ENCODE measurements at regions not wholly inside any gene's neighbourhood (a gene's known extent, or its start where the extent isn't known, plus 50 kb on each side); places are given as distances from the start of the nearest gene placed in this dataset.
A peak's percentile ranks its signal among the peaks of the same experiment; 100 is the strongest.

GRCh38 chr7:138208142-138208570 lies 131.9 kb downstream of the AKR1D1 start:
- in situ Hi-C loops (cut with MboI) = no loop called here
- no peak overlapping the region for H3K9ac ChIP-seq (ENCODE audit: control insufficient read depth, insufficient read depth, low read length)
- no peak overlapping the region for H3K27ac ChIP-seq (ENCODE audit: control insufficient read depth, insufficient read depth)
- H4K20me1 ChIP-seq (ENCODE audit: control insufficient read depth, insufficient read depth) = no peaks in the 10 kb centered on the region
- no peaks in the 10 kb centered on the region for H3K36me3 ChIP-seq (ENCODE audit: control insufficient read depth in 2 of 2, insufficient read depth in 2 of 2, low read length in 1 of 2)
- peaks cover 2% of the 10 kb centered on the region; the same call in 1 of the 3 replicates for H3K9me3 ChIP-seq (replicated peaks; ENCODE audit: control insufficient read depth, insufficient read depth, low read length)
- intact Hi-C loops (cut with micrococcal nuclease; ENCODE audit: unreplicated experiment) = no loop called here
- H2AFZ ChIP-seq (ENCODE audit: control insufficient read depth, low read depth, low read length) = no peak overlapping the region
- ChIA-PET SMC1A (ENCODE audit: uncharacterized antibody, unreplicated experiment) (interaction anchor here (1.3 kb wide), 1 partner anchor 531 kb away, joined by 3 read pairs; no protein-coding TSS in a partner anchor), POLR2A (no interaction called here), CTCF (interaction anchor here (0.6 kb wide), 1 partner anchor 187 kb away, joined by 4 read pairs; no protein-coding TSS in a partner anchor), RAD21 (ENCODE audit: unreplicated experiment) (no interaction called here)
- DNase-seq (ENCODE audit: low read depth, low spot score) (no peak), ATAC-seq (no peak), FAIRE-seq (no peak)
- BruUV-seq (replicated peaks) = no TSS peak
- no peaks in the 10 kb centered on the region for H3K4me1 ChIP-seq (ENCODE audit: control insufficient read depth, insufficient read depth, low read length)
- 50% methylated on average over 3 of the region's 3 CpGs for WGBS (ENCODE audit: insufficient coverage, insufficient replicate concordance, low lambda C conversion rate, missing lambda C conversion rate)
- H3K27me3 ChIP-seq (replicated peaks in 1 of 2; ENCODE audit: control insufficient read depth in 2 of 2, insufficient read depth in 2 of 2, low read length in 1 of 2) = no peaks in the 10 kb centered on the region
- H3K79me2 ChIP-seq (ENCODE audit: control insufficient read depth, insufficient read depth, low read length) = no peaks in the 10 kb centered on the region
- no peak overlapping the region for H3K4me3 ChIP-seq
- no peak for TF ChIP-seq ZNF592 (IDR thresholded peaks at IDR 0.05)
- peak; percentile 49; the same call in 1 of the 2 replicates for TF ChIP-seq SPI1 (IDR thresholded peaks at IDR 0.05; ENCODE audit: borderline replicate concordance, insufficient read depth, low read depth, low read length)
- no peak overlapping the region for H3K4me2 ChIP-seq (ENCODE audit: control insufficient read depth, insufficient read depth)

GRCh38 chr7:138208864-138209263 lies 132.6 kb downstream of the AKR1D1 start:
- Histone ChIP-seq H2AFZ (ENCODE audit: control insufficient read depth, low read depth, low read length) (no peak overlapping the region), H3K4me2 (ENCODE audit: control insufficient read depth, insufficient read depth) (no peak overlapping the region), H3K79me2 (ENCODE audit: control insufficient read depth, insufficient read depth, low read length) (no peaks in the 10 kb centered on the region), H4K20me1 (ENCODE audit: control insufficient read depth, insufficient read depth) (no peaks in the 10 kb centered on the region), H3K9ac (ENCODE audit: control insufficient read depth, insufficient read depth, low read length) (no peak overlapping the region), H3K9me3 (replicated peaks; ENCODE audit: control insufficient read depth, insufficient read depth, low read length) (peaks cover 2% of the 10 kb centered on the region; the same call in 1 of the 3 replicates), H3K27me3 (replicated peaks in 1 of 2; ENCODE audit: control insufficient read depth in 2 of 2, insufficient read depth in 2 of 2, low read length in 1 of 2) (no peaks in the 10 kb centered on the region), H3K36me3 (ENCODE audit: control insufficient read depth in 2 of 2, insufficient read depth in 2 of 2, low read length in 1 of 2) (no peaks in the 10 kb centered on the region), H3K27ac (ENCODE audit: control insufficient read depth, insufficient read depth) (no peak overlapping the region), H3K4me1 (ENCODE audit: control insufficient read depth, insufficient read depth, low read length) (no peaks in the 10 kb centered on the region), H3K4me3 (no peak overlapping the region)
- intact Hi-C loops (cut with micrococcal nuclease; ENCODE audit: unreplicated experiment) = no loop called here
- ChIA-PET SMC1A (ENCODE audit: uncharacterized antibody, unreplicated experiment) (interaction anchor here (1.3 kb wide), 1 partner anchor 530 kb away, joined by 3 read pairs; no protein-coding TSS in a partner anchor), RAD21 (ENCODE audit: unreplicated experiment) (no interaction called here), CTCF (no interaction called here), POLR2A (no interaction called here)
- no TSS peak for BruUV-seq (replicated peaks)
- FAIRE-seq (no peak), ATAC-seq (no peak; the same call in 2 of the 3 replicates), DNase-seq (ENCODE audit: low read depth, low spot score) (no peak)
- in situ Hi-C loops (cut with MboI) = no loop called here
- WGBS (ENCODE audit: insufficient coverage, insufficient replicate concordance, low lambda C conversion rate, missing lambda C conversion rate) = 0% methylated on average over 2 of the region's 2 CpGs
- no peak for TF ChIP-seq IKZF2 (IDR thresholded peaks at IDR 0.05)
- no peak for TF ChIP-seq GATAD2B (conservative IDR thresholded peaks at IDR 0.05; ENCODE audit: low read depth)
- no peak for TF ChIP-seq SMARCA5 (IDR thresholded peaks at IDR 0.05)
- TF ChIP-seq, protein P1, sequence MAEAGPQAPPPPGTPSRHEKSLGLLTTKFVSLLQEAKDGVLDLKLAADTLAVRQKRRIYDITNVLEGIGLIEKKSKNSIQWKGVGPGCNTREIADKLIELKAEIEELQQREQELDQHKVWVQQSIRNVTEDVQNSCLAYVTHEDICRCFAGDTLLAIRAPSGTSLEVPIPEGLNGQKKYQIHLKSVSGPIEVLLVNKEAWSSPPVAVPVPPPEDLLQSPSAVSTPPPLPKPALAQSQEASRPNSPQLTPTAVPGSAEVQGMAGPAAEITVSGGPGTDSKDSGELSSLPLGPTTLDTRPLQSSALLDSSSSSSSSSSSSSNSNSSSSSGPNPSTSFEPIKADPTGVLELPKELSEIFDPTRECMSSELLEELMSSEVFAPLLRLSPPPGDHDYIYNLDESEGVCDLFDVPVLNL (IDR thresholded peaks at IDR 0.05; ENCODE audit: low read depth, low read length) = no peak
- TF ChIP-seq EED (IDR thresholded peaks at IDR 0.05; ENCODE audit: low read depth) = no peak
- no peak for TF ChIP-seq ETV6 (conservative IDR thresholded peaks at IDR 0.05 in 1 of 2, IDR thresholded peaks at IDR 0.05 in 1 of 2; ENCODE audit: borderline replicate concordance in 1 of 2, low read depth in 1 of 2)
